Activated CD8-positive, alpha-beta memory T cell treated with anti-CD3 and anti-CD28 coated beads, Interleukin-2, amount 50 U/mL, for 24 hours (primary cell): ENCODE measurements at regions not wholly inside any gene's neighbourhood (a gene's known extent, or its start where the extent isn't known, plus 50 kb on each side); places are given as distances from the start of the nearest gene placed in this dataset.

Experiments
- DNase-seq: peaks from one replicate; pipeline ENCODE4 v3.0.0-alpha.2; 2020; ENCODE audit errors: extremely low read depth

DNA sequence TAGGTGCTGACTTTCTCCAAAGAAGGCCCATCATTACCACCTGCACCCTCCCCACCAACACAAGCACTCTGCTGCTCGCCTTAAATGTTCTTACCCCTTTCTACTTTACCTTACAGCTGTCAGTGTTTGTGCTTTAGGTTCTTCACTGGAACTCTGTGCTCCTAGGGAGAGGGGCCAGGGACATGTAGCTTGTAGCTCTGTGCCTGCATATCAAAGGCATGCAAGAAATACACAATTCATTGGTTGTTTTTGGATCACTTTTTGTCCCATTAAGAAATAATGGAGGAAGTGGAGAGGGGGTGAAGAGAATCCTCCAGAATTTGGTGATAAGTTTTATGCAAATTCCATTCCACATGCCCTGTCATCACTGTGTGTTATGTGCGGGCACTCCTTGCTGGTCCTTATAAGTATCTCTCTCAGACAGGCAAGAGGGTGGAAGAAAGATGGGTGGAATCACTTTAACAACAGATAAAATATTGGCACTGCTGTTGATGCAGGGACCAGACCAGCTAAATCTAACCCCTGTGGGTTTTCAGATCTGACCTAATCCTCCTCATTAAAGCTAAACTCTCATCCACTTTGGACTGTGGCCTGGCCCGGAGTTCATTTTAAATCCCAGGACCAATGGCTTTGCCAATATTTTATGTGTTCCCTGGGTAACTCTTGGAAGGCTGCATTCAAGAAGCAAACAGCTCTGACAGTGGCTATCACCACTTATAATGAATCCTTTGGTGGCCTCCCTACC lies 375.8 kb upstream of the NFE2L3 start:
- DNase-seq, result no peak

DNA sequence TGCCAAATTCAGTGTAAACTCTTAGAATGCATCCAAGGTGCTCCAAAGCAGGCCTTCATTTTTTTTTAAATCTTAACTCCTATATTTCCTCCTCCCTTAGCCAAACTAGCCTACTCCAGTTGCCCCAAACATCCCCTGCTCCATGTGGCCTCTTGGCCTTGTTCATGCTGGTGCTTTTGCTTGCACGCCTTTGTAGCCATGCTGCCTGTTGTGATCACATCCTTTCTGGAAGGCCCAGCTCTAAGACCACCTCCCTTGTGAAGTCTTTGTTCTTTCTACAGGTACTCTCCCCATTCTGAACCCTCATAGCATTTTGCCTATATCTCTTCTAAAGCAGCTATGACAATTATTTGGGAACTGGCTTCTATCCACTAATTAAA lies 375.3 kb upstream of the NFE2L3 start:
- no peak for DNase-seq

DNA sequence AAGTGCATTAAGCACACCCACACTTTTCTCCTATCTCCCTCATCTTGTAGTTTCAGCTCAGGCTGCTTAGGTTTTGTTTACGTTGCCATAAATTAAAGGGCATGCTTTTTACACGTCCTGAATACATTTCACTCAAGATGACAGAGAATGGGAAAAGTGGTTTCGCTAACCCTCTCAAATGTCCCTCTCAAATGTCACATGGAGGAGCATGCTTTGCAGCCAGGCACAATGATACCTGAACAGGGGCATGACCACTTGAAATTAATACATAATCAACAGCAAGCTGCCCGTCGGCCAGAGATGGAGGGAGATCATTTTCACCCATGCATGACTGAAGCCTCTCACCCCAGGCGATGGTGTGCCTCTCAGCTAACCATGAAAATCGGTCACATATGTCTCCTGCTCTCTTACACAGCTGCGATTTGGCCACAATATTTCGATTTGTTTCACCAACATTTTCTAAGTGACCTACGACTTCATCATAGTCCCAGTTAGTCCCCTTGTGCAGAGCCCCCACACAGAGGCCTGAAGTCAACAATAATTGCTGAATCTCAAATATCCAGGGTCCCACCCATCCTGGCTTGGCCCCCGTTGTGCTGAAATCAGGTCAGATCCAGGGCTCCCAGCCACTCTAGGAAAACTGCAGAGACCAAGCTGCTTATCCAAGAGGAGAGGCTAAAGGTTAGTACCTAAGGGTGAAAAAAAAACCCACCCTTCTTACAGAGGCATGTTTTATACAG lies 373.9 kb upstream of the NFE2L3 start:
- DNase-seq, result no peak

DNA sequence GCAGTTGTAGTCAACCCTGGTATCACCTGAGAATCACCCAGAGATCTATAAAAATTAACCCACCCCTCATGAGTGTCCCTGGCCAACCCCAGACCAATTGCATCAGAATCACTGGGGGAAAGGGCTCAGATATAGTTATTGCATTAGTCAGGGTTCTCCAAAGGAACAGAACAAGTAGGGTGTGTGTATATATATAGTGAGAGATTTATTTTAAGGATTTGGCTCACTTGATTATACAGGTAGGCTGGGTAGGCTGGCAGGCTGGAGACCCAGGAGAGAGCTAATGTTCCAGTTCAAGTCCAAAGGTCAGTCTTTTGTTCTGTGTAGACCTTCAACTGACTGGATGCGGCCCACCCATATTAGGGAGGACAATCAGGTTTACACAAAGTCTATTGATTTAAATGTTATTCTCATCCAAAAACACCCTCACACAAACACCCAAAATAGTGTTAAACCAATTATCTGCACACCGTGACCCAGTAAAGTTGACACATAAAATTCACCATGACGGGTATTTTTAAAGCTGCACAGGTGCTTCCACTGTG lies 372.9 kb upstream of the NFE2L3 start:
- no peak for DNase-seq

DNA sequence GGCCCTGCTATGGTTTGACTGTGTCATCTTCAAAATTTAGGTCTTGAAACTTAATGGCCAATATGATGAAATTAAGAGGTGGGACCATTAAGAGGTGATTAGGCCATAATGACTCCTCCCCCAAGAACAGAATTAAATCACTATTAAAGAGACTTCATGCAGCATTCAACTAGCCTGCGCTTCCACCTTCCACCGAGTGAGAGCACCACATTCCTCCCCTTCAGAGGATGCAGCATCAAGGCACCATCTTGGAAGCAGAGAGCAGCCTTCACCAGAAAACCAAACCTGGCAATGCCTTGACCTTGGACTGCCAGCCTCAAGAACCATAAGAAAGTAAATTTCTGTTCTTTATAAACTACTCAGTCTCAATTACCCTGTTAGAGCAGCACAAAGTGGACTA lies 371.1 kb upstream of the NFE2L3 start:
- no peak for DNase-seq

DNA sequence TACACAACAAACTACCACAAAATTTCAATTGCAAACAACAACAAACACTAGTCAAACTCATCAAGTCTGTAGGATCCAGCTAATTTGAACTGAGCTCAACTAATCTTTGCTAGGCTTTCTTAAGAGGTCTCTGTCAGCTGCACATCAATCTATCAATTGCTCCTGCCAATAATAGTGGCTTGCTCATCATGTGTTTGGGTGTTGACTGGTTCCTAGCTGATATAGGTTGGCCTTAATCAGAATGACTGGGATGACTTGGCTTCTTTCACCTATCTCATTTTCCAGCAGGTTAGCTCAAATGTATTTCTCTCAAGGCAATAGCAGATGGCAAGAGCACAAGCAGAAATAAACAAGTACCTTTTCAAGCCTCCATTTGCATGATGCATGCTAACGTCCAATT lies 370.3 kb upstream of the NFE2L3 start:
- no peak for DNase-seq

DNA sequence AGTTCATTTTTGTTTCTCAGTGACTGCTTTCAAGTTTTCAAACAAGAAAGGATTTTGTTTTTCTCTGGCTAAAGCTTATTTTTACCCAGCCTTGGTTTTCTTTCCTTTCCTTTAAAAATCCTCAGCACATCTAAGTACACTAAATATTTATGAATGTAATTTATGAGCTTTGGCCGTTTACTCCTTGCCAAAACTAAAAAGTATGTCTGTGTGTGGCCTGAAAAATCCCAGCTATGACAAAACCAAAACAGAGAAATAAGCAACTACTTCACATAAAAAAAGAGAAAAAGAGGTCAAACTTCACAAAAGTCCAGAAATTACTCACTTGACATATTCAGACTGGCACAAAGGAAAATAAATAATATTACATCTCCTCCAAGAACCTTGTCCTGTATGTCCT lies 365.1 kb upstream of the NFE2L3 start:
- DNase-seq, result no peak

DNA sequence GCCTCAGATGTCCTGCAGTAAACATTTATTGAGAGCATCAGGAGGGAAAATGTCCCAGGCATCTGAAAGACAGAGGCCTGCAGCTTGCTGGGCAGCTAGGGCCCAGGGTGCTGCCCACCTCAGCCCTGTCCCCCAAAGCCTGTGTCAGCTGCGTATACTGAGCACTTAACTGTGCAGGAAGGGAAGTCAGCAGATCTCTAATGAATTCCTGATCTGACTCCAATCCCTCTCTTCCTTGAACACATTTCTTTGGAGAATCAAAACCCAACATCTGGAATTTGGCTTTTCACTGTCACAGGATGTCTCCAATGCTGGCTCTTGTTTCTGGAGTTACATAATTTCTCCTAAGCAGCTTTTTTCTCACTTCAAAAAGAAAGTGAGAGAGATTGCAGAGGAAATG lies 364.7 kb upstream of the NFE2L3 start:
- no peak for DNase-seq

DNA sequence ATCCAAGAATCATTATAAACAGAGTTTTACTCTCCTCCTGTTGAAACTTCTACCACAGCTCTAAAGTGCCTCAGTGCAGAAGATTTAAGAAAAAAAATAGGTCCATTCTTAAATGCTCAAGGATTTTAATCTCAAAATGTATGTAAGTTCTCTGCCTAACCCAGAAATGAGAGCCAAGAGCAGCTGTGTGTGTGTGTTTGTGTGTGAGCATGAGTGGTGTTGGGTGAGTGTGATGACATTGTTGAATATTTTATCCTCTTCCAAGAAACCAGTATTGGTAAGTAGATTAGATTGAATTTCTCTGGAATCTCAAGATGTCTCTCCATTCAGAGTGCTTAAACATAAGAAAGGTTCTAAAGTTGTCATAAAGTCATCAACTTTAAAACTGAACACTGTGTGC lies 363.6 kb upstream of the NFE2L3 start:
- no peak for DNase-seq

DNA sequence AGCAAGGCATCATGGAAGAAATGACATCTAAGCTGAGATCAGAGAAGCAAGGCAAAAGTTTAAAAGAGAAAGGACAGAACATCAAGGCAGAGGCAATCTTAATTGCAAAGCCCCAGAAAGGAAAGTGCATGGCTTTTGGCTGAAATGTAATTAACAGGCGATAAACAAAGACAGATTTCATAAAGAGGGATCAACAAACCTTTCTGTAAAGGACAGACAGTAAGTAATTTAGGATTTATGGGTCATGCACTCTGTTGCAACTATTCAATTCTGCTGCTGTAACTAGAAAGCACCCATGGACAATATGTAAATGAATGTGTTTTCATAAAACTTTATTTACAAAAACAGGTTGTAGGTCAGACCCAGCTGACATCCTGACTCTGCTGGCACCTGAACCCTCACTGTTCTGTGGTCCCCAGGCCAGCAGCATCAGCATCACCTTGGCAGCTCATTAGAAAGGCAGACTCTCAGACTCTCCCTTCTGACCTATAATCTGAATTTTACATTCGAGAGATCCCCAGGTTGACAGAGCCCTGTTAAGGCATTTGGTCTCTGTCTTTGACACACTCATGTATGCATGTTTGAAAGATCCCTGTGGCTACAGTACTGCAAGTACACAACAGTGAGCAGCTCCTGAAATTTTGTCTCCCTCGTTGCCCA lies 362.9 kb upstream of the NFE2L3 start:
- DNase-seq, result no peak

DNA sequence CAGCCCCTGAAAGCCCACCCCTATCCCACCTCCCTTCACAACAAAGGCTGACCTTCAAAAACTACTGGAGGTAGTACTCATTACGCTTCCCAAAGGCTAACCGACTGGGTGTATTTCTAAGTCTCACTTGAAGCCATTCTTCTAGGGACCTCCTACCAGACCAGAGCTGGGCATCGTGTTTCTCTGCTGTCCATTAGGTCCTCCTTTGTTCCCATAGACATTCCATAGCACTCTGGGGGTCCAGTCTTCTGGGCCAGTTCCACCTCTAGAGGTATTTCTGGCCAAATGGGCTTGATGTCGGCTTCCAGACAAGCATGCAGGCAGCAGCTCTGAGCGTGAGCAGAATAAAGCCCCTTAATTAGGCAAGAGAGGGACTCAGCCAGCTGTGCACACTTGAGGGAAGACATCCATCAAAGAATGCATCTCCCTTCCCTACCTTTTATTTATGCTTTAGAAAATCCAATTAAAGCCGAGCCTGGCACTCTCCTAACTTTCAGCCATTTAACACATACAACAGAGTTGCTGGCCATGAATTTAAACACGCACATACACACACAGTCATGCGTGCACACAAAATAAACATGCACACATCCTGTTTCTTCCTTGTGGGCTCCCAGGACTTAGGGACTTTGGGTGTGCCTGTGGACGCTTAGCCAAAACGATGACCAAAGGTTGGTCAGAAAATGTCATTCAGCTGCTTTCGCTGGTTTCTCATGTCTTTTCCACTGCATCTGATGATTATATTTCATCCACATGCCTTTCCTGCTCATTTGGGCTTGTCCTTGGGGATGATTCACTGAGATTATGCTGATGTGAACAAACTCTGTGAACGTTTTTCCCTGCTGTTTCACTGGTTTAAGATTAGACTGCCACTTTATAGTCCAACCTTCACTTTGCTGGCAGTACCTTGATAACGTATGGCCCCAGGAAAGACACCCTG lies 362.0 kb upstream of the NFE2L3 start:
- DNase-seq, result no peak

DNA sequence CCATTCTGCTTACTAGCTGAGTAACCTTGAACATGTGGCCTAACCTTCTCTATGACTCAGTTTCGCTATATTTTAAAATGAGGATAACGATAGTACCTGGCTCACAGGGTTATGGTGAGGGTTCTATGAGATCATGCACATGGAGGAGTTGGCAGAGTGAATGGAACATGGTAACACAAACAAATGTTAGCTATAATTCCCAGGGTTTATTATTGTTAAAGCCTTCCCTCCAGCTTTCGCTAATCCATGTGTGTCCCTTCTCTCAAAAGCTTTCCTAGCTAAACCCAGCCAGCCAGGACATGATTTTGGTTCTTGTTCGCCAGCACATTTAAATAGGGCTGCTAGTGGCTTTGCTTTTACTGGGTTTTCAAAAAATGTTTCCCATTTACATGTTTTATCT lies 361.0 kb upstream of the NFE2L3 start:
- no peak for DNase-seq

DNA sequence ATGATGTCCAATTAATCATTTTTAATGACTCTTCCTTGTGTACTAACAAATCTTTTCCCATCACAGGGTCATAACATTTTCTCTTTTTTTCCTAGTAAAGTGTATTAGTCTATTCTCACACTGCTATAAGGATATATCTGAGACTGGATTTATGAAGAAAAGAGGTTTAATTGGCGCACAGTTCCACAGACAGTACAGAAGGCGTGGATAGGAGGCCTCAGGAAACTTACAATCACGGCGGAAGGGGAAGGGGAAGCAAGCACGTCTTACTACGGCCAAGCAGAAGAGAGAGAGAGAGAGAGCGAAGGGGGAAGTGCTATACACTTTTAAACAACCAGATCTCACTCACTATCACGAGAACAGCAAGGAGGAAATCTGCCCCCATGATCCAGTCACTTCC lies 359.4 kb upstream of the NFE2L3 start:
- no peak for DNase-seq

DNA sequence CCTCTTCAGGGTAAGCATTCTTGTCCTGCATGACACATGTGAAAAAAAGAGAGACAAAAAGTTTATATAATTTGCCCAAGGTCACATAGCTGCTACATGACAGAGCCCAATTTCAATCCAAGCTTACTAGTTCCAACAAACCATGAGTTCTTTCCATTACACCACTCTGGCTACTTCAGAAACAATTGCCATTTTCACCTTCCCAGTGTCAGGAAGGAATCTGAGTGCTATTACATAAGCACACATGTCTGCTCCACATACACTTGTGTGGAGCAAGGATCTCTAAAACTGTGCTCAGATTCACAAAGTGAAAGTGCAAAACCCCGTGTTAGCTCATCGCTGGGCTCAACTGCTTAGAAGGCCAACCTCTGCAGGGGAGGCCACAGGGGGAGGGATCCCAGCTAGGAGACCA lies 356.2 kb upstream of the NFE2L3 start:
- DNase-seq, result no peak

DNA sequence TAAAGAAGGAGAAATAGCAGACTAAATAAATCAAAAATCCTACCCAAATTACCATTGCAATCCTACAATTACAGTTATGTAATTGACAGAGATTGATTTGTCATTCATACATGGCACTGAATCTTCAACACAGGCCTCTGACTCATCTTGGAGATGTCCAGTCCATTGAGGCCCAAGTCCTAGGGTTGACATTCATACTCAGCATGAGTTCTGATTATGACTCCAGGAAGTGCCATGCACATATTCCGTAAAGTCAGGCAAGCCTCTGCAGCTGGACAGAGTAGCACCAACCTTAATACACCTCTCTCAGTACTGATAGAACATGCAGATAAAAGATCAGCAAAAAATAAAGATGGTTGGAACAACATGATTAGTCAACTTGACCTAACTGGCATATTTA lies 353.7 kb upstream of the NFE2L3 start:
- no peak for DNase-seq

DNA sequence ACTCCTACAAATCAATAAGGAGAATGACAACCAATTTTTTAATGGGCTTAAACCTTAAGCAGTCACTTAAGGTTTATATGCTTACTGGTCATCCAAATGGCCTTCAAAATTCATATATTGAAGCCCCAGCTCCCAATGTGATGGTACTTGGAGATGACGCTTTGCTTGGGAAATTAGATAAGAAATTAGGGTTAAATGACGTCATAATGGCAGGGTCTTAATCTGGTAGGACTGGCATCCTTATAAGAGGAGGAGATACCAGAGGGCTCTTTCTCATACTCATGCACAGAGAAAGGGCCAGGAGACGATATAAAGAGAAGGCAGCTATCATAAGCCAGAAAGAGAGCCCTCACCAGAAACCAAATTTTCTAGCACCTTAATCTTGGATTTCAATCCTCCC lies 350.8 kb upstream of the NFE2L3 start:
- DNase-seq, result no peak

DNA sequence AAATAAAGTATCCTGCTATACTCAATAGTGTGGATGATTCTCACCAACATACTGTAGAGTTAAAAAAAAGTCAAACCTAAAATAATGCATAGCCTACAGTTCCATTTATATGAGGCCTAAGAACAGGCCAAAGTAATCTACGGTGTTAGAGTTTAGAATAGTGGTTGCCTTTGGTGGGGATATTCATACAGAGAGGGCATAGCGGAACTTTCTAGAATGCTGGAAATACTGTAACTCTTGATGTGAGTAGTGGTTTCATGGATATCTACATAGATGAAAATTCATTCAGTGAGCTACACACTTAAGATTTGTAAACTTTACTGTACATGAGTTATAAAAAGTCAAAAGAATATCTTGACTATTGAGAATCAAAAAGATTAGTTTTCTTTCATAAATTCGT lies 349.9 kb upstream of the NFE2L3 start:
- DNase-seq, result no peak

DNA sequence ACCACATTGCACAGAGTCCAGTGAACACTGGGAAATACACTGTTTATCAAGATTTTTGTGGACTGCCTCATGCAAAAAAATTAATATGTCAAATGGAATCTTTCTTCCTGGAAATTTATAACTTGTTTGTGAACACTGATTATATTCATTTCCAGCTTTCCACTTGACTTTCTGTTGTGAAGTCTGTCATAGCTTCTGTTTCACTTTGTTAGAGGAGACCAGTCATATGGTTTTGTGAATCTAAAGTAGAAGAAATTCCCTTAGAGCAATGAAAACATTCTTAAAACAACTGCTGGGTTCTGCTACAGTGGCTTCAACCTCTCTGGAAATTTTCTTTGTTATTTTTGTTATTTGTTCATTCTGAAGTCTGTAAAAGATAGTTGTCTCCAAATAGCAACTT lies 349.5 kb upstream of the NFE2L3 start:
- no peak for DNase-seq

DNA sequence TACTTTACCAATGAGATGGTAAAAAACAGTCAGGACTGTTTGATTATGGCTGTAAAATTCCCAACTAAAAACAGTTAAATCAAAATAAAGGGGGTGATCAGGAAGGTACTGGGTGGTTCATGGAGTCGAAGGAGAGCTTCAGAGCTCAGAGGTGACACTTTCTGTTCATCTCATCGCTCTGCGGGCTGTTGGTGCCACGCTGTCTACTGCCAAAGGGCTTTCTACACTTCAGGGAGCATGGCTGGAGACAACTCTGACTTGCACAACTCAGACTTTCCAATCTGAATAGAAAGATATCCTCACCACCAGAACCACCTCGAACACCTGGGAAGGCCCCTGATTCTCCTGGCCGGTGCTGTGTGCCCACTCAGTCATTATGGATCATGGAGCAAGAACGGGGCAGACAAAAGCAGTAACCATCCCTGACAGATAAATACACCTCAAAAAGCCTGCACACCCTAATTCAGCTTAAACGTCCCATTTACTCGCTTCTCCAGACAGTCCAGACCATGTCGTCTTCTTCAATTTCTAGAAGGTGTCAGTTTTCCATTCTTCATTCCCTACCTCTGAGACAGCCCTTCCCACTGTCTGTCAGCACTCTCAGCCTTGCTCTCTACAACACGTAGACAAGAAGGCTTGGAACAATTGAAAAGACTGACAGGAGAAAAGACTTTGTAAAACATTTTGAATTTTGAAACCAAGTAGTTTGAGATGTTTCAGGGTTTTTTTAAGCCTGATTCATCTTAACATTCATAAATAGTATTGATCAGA lies 348.7 kb upstream of the NFE2L3 start:
- DNase-seq, result no peak

DNA sequence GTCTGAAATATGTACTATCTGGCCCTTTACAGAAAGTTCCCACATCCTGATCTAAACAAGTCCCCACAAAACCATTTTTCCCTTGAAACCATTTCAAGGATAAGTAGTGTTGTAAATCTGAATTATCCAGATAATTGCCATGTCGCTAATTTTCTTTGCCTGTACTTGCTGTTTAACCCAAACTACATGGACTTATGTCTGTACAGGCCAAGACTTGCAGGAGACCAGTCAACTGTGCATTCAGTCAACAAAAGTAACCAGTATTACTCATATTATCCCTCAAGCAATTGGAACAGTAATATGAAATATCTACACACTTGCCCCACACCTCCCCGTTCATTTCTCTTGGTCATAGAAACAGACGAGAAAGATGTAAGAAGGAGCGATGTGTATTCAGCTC lies 347.8 kb upstream of the NFE2L3 start:
- DNase-seq, result no peak
